ENCODE measurements at regions not wholly inside any gene's neighbourhood (a gene's known extent, or its start where the extent isn't known, plus 50 kb on each side); places are given as distances from the start of the nearest gene placed in this dataset.

DNA sequence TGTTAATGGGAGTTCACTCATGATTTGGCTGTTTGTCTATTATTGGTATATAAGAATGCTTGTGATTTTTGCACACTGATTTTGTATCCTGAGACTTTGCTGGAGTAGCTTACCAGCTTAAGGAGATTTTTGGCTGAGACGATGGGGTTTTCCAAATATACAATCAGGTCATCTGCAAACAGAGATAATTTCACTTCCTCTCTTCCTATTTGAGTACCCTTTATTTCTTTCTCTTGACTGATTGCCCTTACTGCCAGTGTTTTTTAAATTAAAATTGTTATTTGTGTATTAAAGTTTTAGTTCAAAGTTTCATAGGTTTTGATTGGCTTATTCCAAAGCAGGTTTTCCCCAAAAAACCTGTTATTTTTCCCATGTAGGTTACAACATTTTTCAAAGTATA is 390.5 kb upstream of the RBMS3 start:
- Mint-ChIP-seq H3K4me1 (ENCODE audit: unreplicated experiment) (peaks cover 6% of the 10 kb centered on the region), H3K27ac (ENCODE audit: unreplicated experiment) (no peak overlapping the region)

GRCh38 chr3:28891485-28891884 is 389.4 kb upstream of the RBMS3 start:
- TF ChIP-seq, protein P1, sequence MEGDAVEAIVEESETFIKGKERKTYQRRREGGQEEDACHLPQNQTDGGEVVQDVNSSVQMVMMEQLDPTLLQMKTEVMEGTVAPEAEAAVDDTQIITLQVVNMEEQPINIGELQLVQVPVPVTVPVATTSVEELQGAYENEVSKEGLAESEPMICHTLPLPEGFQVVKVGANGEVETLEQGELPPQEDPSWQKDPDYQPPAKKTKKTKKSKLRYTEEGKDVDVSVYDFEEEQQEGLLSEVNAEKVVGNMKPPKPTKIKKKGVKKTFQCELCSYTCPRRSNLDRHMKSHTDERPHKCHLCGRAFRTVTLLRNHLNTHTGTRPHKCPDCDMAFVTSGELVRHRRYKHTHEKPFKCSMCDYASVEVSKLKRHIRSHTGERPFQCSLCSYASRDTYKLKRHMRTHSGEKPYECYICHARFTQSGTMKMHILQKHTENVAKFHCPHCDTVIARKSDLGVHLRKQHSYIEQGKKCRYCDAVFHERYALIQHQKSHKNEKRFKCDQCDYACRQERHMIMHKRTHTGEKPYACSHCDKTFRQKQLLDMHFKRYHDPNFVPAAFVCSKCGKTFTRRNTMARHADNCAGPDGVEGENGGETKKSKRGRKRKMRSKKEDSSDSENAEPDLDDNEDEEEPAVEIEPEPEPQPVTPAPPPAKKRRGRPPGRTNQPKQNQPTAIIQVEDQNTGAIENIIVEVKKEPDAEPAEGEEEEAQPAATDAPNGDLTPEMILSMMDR (IDR thresholded peaks at IDR 0.05; ENCODE audit: unreplicated experiment): no peak
- Mint-ChIP-seq H3K9me3 (ENCODE audit: unreplicated experiment) (no peaks in the 10 kb centered on the region), H3K4me3 (ENCODE audit: unreplicated experiment) (no peak overlapping the region), H3K4me1 (ENCODE audit: unreplicated experiment) (peaks cover 3% of the 10 kb centered on the region), H3K36me3 (ENCODE audit: low read depth, unreplicated experiment) (no peaks in the 10 kb centered on the region), H3K27me3 (ENCODE audit: unreplicated experiment) (peaks cover 2% of the 10 kb centered on the region), H3K27ac (ENCODE audit: unreplicated experiment) (no peak overlapping the region)
- no peak for DNase-seq (ENCODE audit: low spot score)

More for the DNA sequence above, 390.5 kb upstream of the RBMS3 start:
- no peaks in the 10 kb centered on the region for H3K36me3 Mint-ChIP-seq (ENCODE audit: low read depth, unreplicated experiment)
- no peak overlapping the region for H3K4me3 Mint-ChIP-seq (ENCODE audit: unreplicated experiment)
- TF ChIP-seq, protein P1 (IDR thresholded peaks at IDR 0.05; ENCODE audit: unreplicated experiment): no peak
- peaks cover 2% of the 10 kb centered on the region for H3K27me3 Mint-ChIP-seq (ENCODE audit: unreplicated experiment)
- no peaks in the 10 kb centered on the region for H3K9me3 Mint-ChIP-seq (ENCODE audit: unreplicated experiment)
- no peak for DNase-seq (ENCODE audit: low spot score)

- Mint-ChIP-seq H3K4me3 (ENCODE audit: unreplicated experiment) (no peak overlapping the region), H3K9me3 (ENCODE audit: unreplicated experiment) (no peaks in the 10 kb centered on the region), H3K27me3 (ENCODE audit: unreplicated experiment) (no peaks in the 10 kb centered on the region), H3K4me1 (ENCODE audit: unreplicated experiment) (no peaks in the 10 kb centered on the region), H3K36me3 (ENCODE audit: low read depth, unreplicated experiment) (no peaks in the 10 kb centered on the region), H3K27ac (ENCODE audit: unreplicated experiment) (no peak overlapping the region)
- DNase-seq (ENCODE audit: low spot score): no peak
- TF ChIP-seq, protein P1 (IDR thresholded peaks at IDR 0.05; ENCODE audit: unreplicated experiment): no peak
Measured at GRCh38 chr3:28900301-28900700, 380.6 kb upstream of the RBMS3 start.

DNA sequence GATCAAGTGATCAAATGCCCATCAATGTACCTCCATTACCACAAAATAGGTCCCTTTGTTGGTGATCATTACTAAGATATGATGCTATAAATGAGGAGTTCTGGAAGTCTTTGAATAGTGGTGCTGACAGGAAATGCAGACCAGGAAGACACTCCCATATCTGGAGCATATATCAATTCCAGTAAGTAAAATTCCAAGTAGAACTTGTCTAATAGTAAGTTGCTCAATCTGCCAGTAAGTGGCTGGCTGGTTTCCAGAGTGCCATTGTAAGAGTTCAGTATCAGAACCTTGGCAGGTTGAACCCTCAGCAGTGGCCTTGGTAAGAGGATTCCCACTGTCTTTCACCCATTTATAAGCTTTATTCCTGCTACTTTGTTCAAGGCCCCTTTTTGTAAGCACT is 379.9 kb upstream of the RBMS3 start:
- no peaks in the 10 kb centered on the region for H3K9me3 Mint-ChIP-seq (ENCODE audit: unreplicated experiment)
- DNase-seq (ENCODE audit: low spot score): no peak
- no peaks in the 10 kb centered on the region for H3K36me3 Mint-ChIP-seq (ENCODE audit: low read depth, unreplicated experiment)
- TF ChIP-seq, protein P1 (IDR thresholded peaks at IDR 0.05; ENCODE audit: unreplicated experiment): no peak
- peaks cover 7% of the 10 kb centered on the region for H3K4me1 Mint-ChIP-seq (ENCODE audit: unreplicated experiment)
- H3K27ac Mint-ChIP-seq (ENCODE audit: unreplicated experiment): no peak overlapping the region
- no peaks in the 10 kb centered on the region for H3K27me3 Mint-ChIP-seq (ENCODE audit: unreplicated experiment)
- H3K4me3 Mint-ChIP-seq (ENCODE audit: unreplicated experiment): no peak overlapping the region

DNA sequence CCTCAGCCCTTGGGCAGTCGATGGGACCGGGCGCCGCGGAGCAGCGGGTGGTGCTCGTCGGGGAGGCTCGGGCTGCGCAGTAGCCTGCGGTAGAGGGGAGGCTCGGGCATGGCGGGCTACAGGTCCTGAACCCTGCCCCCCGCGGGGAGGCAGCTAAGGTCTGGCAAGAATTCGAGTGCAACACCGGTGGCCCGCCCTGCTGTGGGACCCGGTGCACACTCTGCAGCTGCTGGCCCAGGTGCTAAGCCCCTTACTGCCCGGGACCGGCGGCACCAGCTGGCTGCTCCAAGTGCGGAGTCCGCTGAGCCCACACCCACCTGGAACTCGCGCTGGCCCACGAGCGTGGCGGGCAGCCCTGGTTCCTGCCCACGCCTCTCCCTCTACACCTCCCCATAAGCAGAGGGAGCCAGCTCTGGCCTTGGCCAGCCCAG is 377.7 kb upstream of the RBMS3 start:
- Mint-ChIP-seq H3K4me3 (ENCODE audit: unreplicated experiment) (no peak overlapping the region), H3K4me1 (ENCODE audit: unreplicated experiment) (peaks cover 10% of the 10 kb centered on the region), H3K9me3 (ENCODE audit: unreplicated experiment) (no peaks in the 10 kb centered on the region), H3K36me3 (ENCODE audit: low read depth, unreplicated experiment) (no peaks in the 10 kb centered on the region), H3K27ac (ENCODE audit: unreplicated experiment) (no peak overlapping the region), H3K27me3 (ENCODE audit: unreplicated experiment) (no peaks in the 10 kb centered on the region)
- no peak for DNase-seq (ENCODE audit: low spot score)
- TF ChIP-seq, protein P1 (IDR thresholded peaks at IDR 0.05; ENCODE audit: unreplicated experiment): no peak
